ENCODE measurements at regions not wholly inside any gene's neighbourhood (a gene's known extent, or its start where the extent isn't known, plus 50 kb on each side); places are given as distances from the start of the nearest gene placed in this dataset.

- TF ChIP-seq ETS1 (IDR thresholded peaks at IDR 0.05): no peak
These were observed 96.6 kb downstream of the CDC7 start (continued) for GRCh38 chr1:91597215-91597614.

- no peak overlapping the region for H2AFZ ChIP-seq
- no peak overlapping the region for H3K4me2 ChIP-seq
- H3K4me3 Mint-ChIP-seq: no peak overlapping the region
- H3K27me3 ChIP-seq (ENCODE audit: insufficient read depth): no peaks in the 10 kb centered on the region
- H3K27ac ChIP-seq (ENCODE audit: low read depth): no peak overlapping the region
- no peaks in the 10 kb centered on the region for H3K4me1 ChIP-seq (ENCODE audit: insufficient read depth)
- no peaks in the 10 kb centered on the region for H3K79me2 ChIP-seq (replicated peaks; ENCODE audit: insufficient read depth)
- no peaks in the 10 kb centered on the region for H3K36me3 Mint-ChIP-seq (ENCODE audit: low read depth)
- no peaks in the 10 kb centered on the region for H3K36me3 ChIP-seq (ENCODE audit: insufficient read depth)
- H3K4me3 ChIP-seq: no peak overlapping the region
- TF ChIP-seq CREB1 (CRISPR knock-in tag; IDR thresholded peaks at IDR 0.05; ENCODE audit: low read depth) (no peak), POLR2AphosphoS5 (IDR thresholded peaks at IDR 0.05; ENCODE audit: low read depth) (no peak), EZH2 (IDR thresholded peaks at IDR 0.05; ENCODE audit: low read depth, unreplicated experiment) (no peak), NANOG (IDR thresholded peaks at IDR 0.05; ENCODE audit: borderline replicate concordance) (no peak)
- no peaks in the 10 kb centered on the region for H4K20me1 ChIP-seq (replicated peaks; ENCODE audit: insufficient read depth)
- ATAC-seq: no peak
- peaks cover 7% of the 10 kb centered on the region; the same call in 1 of the 3 replicates for H3K4me1 Mint-ChIP-seq
- no peaks in the 10 kb centered on the region for H3K9me3 Mint-ChIP-seq
- peaks cover 5% of the 10 kb centered on the region for H3K27me3 Mint-ChIP-seq (ENCODE audit: insufficient read depth, low read depth, poor library complexity)
- H3K9me2 ChIP-seq (ENCODE audit: insufficient read depth): peaks cover 6% of the 10 kb centered on the region; the same call in 1 of the 2 replicates
- DNase-seq (ENCODE audit: low spot score): peak; percentile 14
- no peak overlapping the region for H3K27ac Mint-ChIP-seq
- no peaks in the 10 kb centered on the region for H3F3A ChIP-seq (replicated peaks; ENCODE audit: low read depth)
These were observed 100.0 kb downstream of the CDC7 start for GRCh38 chr1:91600431-91601337.

- Histone ChIP-seq H3K4me3 (no peak overlapping the region), H3K4me1 (ENCODE audit: insufficient read depth) (no peaks in the 10 kb centered on the region), H3F3A (replicated peaks; ENCODE audit: low read depth) (no peaks in the 10 kb centered on the region), H3K79me2 (replicated peaks; ENCODE audit: insufficient read depth) (no peaks in the 10 kb centered on the region), H3K36me3 (ENCODE audit: insufficient read depth) (no peaks in the 10 kb centered on the region), H4K20me1 (replicated peaks; ENCODE audit: insufficient read depth) (no peaks in the 10 kb centered on the region), H3K27me3 (ENCODE audit: insufficient read depth) (no peaks in the 10 kb centered on the region), H2AFZ (no peak overlapping the region), H3K27ac (ENCODE audit: low read depth) (no peak overlapping the region), H3K4me2 (no peak overlapping the region), H3K9me2 (ENCODE audit: insufficient read depth) (peaks cover 6% of the 10 kb centered on the region; the same call in 1 of the 2 replicates)
- no peaks in the 10 kb centered on the region for H3K36me3 Mint-ChIP-seq (ENCODE audit: low read depth)
- H3K27me3 Mint-ChIP-seq (ENCODE audit: insufficient read depth, low read depth, poor library complexity): peaks cover 5% of the 10 kb centered on the region
- peaks cover 7% of the 10 kb centered on the region; the same call in 1 of the 3 replicates for H3K4me1 Mint-ChIP-seq
- H3K27ac Mint-ChIP-seq: peak overlapping the region; percentile 17; the same call in 1 of the 2 replicates
- no peak for DNase-seq (ENCODE audit: low spot score)
- no peaks in the 10 kb centered on the region for H3K9me3 Mint-ChIP-seq
- ATAC-seq: no peak
- no peak overlapping the region for H3K4me3 Mint-ChIP-seq
- TF ChIP-seq JUNB (IDR thresholded peaks at IDR 0.05; ENCODE audit: unreplicated experiment) (no peak), CREB1 (CRISPR knock-in tag; IDR thresholded peaks at IDR 0.05; ENCODE audit: low read depth) (no peak), EZH2 (IDR thresholded peaks at IDR 0.05; ENCODE audit: low read depth, unreplicated experiment) (no peak), ZNF114 (CRISPR knock-in tag; IDR thresholded peaks at IDR 0.05) (no peak), ETS1 (IDR thresholded peaks at IDR 0.05) (no peak), REST (IDR thresholded peaks at IDR 0.05; ENCODE audit: unreplicated experiment) (no peak), POLR2AphosphoS5 (IDR thresholded peaks at IDR 0.05; ENCODE audit: low read depth) (no peak), ZNF331 (CRISPR knock-in tag; IDR thresholded peaks at IDR 0.05; ENCODE audit: low read depth) (no peak)
These were observed 101.1 kb downstream of the CDC7 start for GRCh38 chr1:91601554-91602376.

Measured in GM23338 (cell line).